CD8-positive, alpha-beta memory T cell (primary cell): ENCODE measurements at regions not wholly inside any gene's neighbourhood (a gene's known extent, or its start where the extent isn't known, plus 50 kb on each side); places are given as distances from the start of the nearest gene placed in this dataset.

ENCODE experiments used
- CTCF ChIA-PET: fragments of 350-600 bp; sonication (Branson Sonifier 250); formaldehyde crosslinking; loops from one replicate; lab custom pipeline; 2021; ENCODE audit warnings: antibody characterized with exemption; lab: Charles Lee
- POLR2A ChIA-PET: fragments of 350-600 bp; sonication (Branson Sonifier 250); formaldehyde crosslinking; loops from one replicate; lab custom pipeline; 2021; ENCODE audit warnings: antibody characterized with exemption; lab: Charles Lee
- DNase-seq, 5 donors: peaks; one replicate each; pipeline versions ENCODE4 v3.0.0 to v3.0.0-alpha.2; 2020 to 2022; ENCODE audit warnings: mixed read lengths in 1 of 5
- H3K27ac ChIP-seq: one replicate; pipeline ENCODE4 v1.7.0; 2013; ENCODE audit warnings: low read depth, mild to moderate bottlenecking, low read length, moderate library complexity
- H3K27me3 ChIP-seq: 2 replicates; pipeline ENCODE4 v1.7.0; 2013; ENCODE audit warnings: low read length, mild to moderate bottlenecking; ENCODE audit not compliant: insufficient read depth, poor library complexity, severe bottlenecking
- H3K36me3 ChIP-seq: 2 replicates; pipeline ENCODE4 v1.7.0; 2013; ENCODE audit warnings: mild to moderate bottlenecking, low read length, moderate library complexity; ENCODE audit not compliant: insufficient read depth
- H3K4me1 ChIP-seq: 2 replicates; pipeline ENCODE4 v1.7.0; 2013; ENCODE audit warnings: mild to moderate bottlenecking, low read length, moderate library complexity; ENCODE audit not compliant: insufficient read depth
- H3K4me3 ChIP-seq: 2 replicates; pipeline ENCODE4 v1.7.0; 2013; ENCODE audit warnings: mild to moderate bottlenecking, low read length
- H3K9me3 ChIP-seq: 2 replicates; pipeline ENCODE4 v1.7.0; 2013; ENCODE audit warnings: mild to moderate bottlenecking, low read length
- H3K27ac Mint-ChIP-seq, 8 donors: one replicate each; pipeline ENCODE4 v1.8.0; 2020 to 2021; ENCODE audit warnings: mixed read lengths in 8 of 8, mild to moderate bottlenecking in 6 of 8, inconsistent platforms in 3 of 8, moderate library complexity in 3 of 8
- H3K27me3 Mint-ChIP-seq, 2 donors: one replicate each; pipeline ENCODE4 v1.8.0; 2020 to 2021; ENCODE audit warnings: mixed read lengths in 2 of 2, mild to moderate bottlenecking in 1 of 2, moderate library complexity in 1 of 2
- H3K36me3 Mint-ChIP-seq, 3 donors: one replicate each; pipeline ENCODE4 v1.8.0; 2020 to 2021; ENCODE audit warnings: mixed read lengths in 3 of 3, inconsistent platforms in 1 of 3, mild to moderate bottlenecking in 1 of 3
- H3K4me1 Mint-ChIP-seq, 3 donors: one replicate each; pipeline ENCODE4 v1.8.0; 2020 to 2021; ENCODE audit warnings: mixed read lengths in 3 of 3, inconsistent platforms in 1 of 3, mild to moderate bottlenecking in 1 of 3
- H3K4me3 Mint-ChIP-seq, 7 donors: one replicate each; pipeline ENCODE4 v1.8.0; 2020 to 2021; ENCODE audit warnings: mixed read lengths in 7 of 7, mild to moderate bottlenecking in 6 of 7, moderate library complexity in 4 of 7, inconsistent platforms in 2 of 7
- H3K9me3 Mint-ChIP-seq, 5 donors: one replicate each; pipeline ENCODE4 v1.8.0; 2020 to 2022; ENCODE audit warnings: mixed read lengths in 5 of 5, mild to moderate bottlenecking in 3 of 5, moderate library complexity in 2 of 5, inconsistent platforms in 1 of 5

DNA sequence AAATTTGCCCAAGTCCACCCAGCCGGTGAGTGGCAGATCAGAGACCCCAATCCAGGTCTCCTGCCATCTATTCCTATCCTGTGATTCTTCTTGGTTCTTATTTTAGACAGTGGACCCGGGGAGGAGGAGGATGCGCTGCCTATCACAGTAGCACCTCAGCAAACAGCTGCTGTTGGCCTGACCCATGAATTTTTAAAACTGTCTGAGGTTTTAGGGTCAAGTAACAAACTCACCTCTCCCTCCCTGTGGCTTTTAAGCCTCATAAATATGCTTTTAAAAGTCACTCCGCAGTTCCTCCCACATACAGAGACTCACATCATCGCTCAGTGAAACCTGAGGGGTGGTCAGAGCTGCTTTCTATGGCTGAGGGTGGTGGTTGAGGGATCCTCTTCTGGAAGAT lies 128.6 kb downstream of the NAV1 start:
- Histone ChIP-seq H3K4me1 (no peaks in the 10 kb centered on the region), H3K27me3 (no peaks in the 10 kb centered on the region), H3K9me3 (no peaks in the 10 kb centered on the region), H3K27ac (no peak overlapping the region), H3K36me3 (no peaks in the 10 kb centered on the region), H3K4me3 (no peak overlapping the region)
- no peak for DNase-seq
- ChIA-PET CTCF (no interaction called here), POLR2A (no interaction called here)
- peaks cover 7 to 22% of the 10 kb centered on the region in 2 donors for H3K27me3 Mint-ChIP-seq
- peaks cover 0 to 3% (median 0%) of the 10 kb centered on the region in 5 donors for H3K9me3 Mint-ChIP-seq
- no peak overlapping the region for H3K4me3 Mint-ChIP-seq
- H3K4me1 Mint-ChIP-seq, result no peaks in the 10 kb centered on the region
- H3K36me3 Mint-ChIP-seq, result no peaks in the 10 kb centered on the region
- no peak overlapping the region for H3K27ac Mint-ChIP-seq

GRCh38 chr1:201670517-201670916 lies 131.6 kb downstream of the NAV1 start:
- no peak overlapping the region for H3K4me3 ChIP-seq
- CTCF ChIA-PET, result no interaction called here
- Mint-ChIP-seq H3K36me3 (no peaks in the 10 kb centered on the region), H3K9me3 (no peaks in the 10 kb centered on the region), H3K27ac (no peak overlapping the region), H3K4me1 (peaks cover 0 to 2% (median 0%) of the 10 kb centered on the region in 3 donors), H3K27me3 (peaks cover 5 to 23% of the 10 kb centered on the region in 2 donors), H3K4me3 (no peak overlapping the region)
- no peak for DNase-seq
- no peaks in the 10 kb centered on the region for H3K9me3 ChIP-seq
- H3K36me3 ChIP-seq, result no peaks in the 10 kb centered on the region
- no peak overlapping the region for H3K27ac ChIP-seq
- POLR2A ChIA-PET, result no interaction called here
- no peaks in the 10 kb centered on the region for H3K27me3 ChIP-seq
- no peaks in the 10 kb centered on the region for H3K4me1 ChIP-seq

DNA sequence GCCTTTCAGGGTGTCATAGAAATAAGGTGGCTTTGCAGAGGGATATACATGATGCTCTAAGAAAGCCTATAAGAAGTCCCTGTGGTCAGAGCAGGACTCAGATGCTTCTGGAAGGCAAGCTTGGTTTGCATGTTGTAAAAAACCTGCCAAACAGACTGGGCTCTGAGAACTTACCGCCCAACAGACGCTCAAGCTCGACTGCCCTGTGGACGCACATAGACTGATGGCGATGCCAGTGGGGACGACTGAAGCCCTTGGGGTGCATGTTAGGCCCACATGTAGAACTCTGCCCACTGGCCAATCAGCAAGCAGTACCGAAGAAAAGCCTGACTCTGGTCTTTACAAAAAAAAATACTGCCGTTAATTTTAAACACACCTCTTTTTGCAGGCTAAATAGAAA lies 133.8 kb downstream of the NAV1 start:
- H3K4me1 ChIP-seq, result no peaks in the 10 kb centered on the region
- H3K9me3 ChIP-seq, result no peaks in the 10 kb centered on the region
- H3K4me3 ChIP-seq, result no peak overlapping the region
- H3K27me3 ChIP-seq, result no peaks in the 10 kb centered on the region
- no peak overlapping the region for H3K27ac Mint-ChIP-seq
- no peaks in the 10 kb centered on the region for H3K36me3 ChIP-seq
- ChIA-PET POLR2A (no interaction called here), CTCF (no interaction called here)
- peaks cover 0 to 2% (median 0%) of the 10 kb centered on the region in 3 donors for H3K4me1 Mint-ChIP-seq
- no peaks in the 10 kb centered on the region for H3K36me3 Mint-ChIP-seq
- H3K4me3 Mint-ChIP-seq, result no peak overlapping the region
- no peak overlapping the region for H3K27ac ChIP-seq
- no peaks in the 10 kb centered on the region for H3K9me3 Mint-ChIP-seq
- DNase-seq, result no peak
- H3K27me3 Mint-ChIP-seq, result peaks cover 10 to 15% of the 10 kb centered on the region in 2 donors

DNA sequence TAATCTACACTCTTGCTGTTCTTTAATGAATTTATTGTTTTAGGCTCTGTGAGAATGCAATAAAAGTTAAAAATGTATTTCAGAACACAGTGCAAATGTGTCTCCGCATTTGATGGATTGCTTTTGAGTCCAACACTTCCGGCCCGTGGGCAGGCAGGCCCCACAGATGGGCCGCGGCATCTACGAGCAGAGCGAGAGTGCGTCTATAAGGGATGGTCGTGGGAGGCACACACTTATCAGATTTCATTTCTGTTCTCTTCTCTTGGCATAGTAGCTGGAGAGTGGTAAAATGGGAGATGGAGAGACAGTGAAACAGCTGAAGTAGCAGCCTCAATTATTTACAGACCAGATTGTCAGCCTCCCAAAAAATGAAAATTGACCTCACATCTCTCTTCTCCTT lies 134.2 kb downstream of the NAV1 start:
- peaks cover 10 to 15% of the 10 kb centered on the region in 2 donors for H3K27me3 Mint-ChIP-seq
- H3K27ac Mint-ChIP-seq, result no peak overlapping the region
- Histone ChIP-seq H3K27me3 (no peaks in the 10 kb centered on the region), H3K4me1 (no peaks in the 10 kb centered on the region), H3K4me3 (no peak overlapping the region), H3K27ac (no peak overlapping the region), H3K9me3 (no peaks in the 10 kb centered on the region), H3K36me3 (no peaks in the 10 kb centered on the region)
- no peak for DNase-seq
- no peaks in the 10 kb centered on the region for H3K9me3 Mint-ChIP-seq
- H3K4me3 Mint-ChIP-seq, result no peak overlapping the region
- H3K36me3 Mint-ChIP-seq, result no peaks in the 10 kb centered on the region
- H3K4me1 Mint-ChIP-seq, result peaks cover 0 to 2% (median 0%) of the 10 kb centered on the region in 3 donors
- CTCF ChIA-PET, result no interaction called here
- POLR2A ChIA-PET, result no interaction called here

- CTCF ChIA-PET, result no interaction called here
Observed at GRCh38 chr1:201673915-201674314, 135.0 kb downstream of the NAV1 start.

GRCh38 chr1:201675143-201675542 lies 136.2 kb downstream of the NAV1 start:
- H3K36me3 Mint-ChIP-seq, result no peaks in the 10 kb centered on the region
- Histone ChIP-seq H3K27ac (no peak overlapping the region), H3K36me3 (no peaks in the 10 kb centered on the region), H3K4me3 (no peak overlapping the region), H3K9me3 (no peaks in the 10 kb centered on the region), H3K4me1 (no peaks in the 10 kb centered on the region), H3K27me3 (no peaks in the 10 kb centered on the region)
- peaks cover 0 to 2% (median 0%) of the 10 kb centered on the region in 3 donors for H3K4me1 Mint-ChIP-seq
- ChIA-PET POLR2A (no interaction called here), CTCF (no interaction called here)
- H3K27ac Mint-ChIP-seq, result no peak overlapping the region
- H3K27me3 Mint-ChIP-seq, result peaks cover 11 to 12% of the 10 kb centered on the region in 2 donors
- DNase-seq, result no peak
- H3K9me3 Mint-ChIP-seq, result no peaks in the 10 kb centered on the region
- H3K4me3 Mint-ChIP-seq, result no peak overlapping the region

More at GRCh38 chr1:201673915-201674314, 135.0 kb downstream of the NAV1 start:
- Mint-ChIP-seq H3K4me1 (peaks cover 0 to 2% (median 0%) of the 10 kb centered on the region in 3 donors), H3K4me3 (no peak overlapping the region), H3K9me3 (no peaks in the 10 kb centered on the region), H3K36me3 (no peaks in the 10 kb centered on the region), H3K27ac (no peak overlapping the region), H3K27me3 (peaks cover 8 to 12% of the 10 kb centered on the region in 2 donors)
- no peaks in the 10 kb centered on the region for H3K36me3 ChIP-seq
- no peak for DNase-seq
- H3K9me3 ChIP-seq, result no peaks in the 10 kb centered on the region
- H3K4me3 ChIP-seq, result no peak overlapping the region
- POLR2A ChIA-PET, result no interaction called here
- no peaks in the 10 kb centered on the region for H3K4me1 ChIP-seq
- no peak overlapping the region for H3K27ac ChIP-seq
- H3K27me3 ChIP-seq, result no peaks in the 10 kb centered on the region

- Histone ChIP-seq H3K36me3 (no peaks in the 10 kb centered on the region), H3K4me3 (no peak overlapping the region), H3K4me1 (no peaks in the 10 kb centered on the region), H3K9me3 (no peaks in the 10 kb centered on the region), H3K27me3 (no peaks in the 10 kb centered on the region), H3K27ac (no peak overlapping the region)
- H3K36me3 Mint-ChIP-seq, result no peaks in the 10 kb centered on the region
- DNase-seq, result no peak
- H3K4me3 Mint-ChIP-seq, result no peak overlapping the region
- no peak overlapping the region for H3K27ac Mint-ChIP-seq
- ChIA-PET POLR2A (no interaction called here), CTCF (no interaction called here)
- no peaks in the 10 kb centered on the region for H3K9me3 Mint-ChIP-seq
- H3K4me1 Mint-ChIP-seq, result peaks cover 0 to 2% (median 0%) of the 10 kb centered on the region in 3 donors
- peaks cover 14 to 17% of the 10 kb centered on the region in 2 donors for H3K27me3 Mint-ChIP-seq
Observed at GRCh38 chr1:201676197-201676596, 137.3 kb downstream of the NAV1 start.

- H3K4me3 ChIP-seq, result no peak overlapping the region
- Mint-ChIP-seq H3K9me3 (no peaks in the 10 kb centered on the region), H3K27me3 (peaks cover 14 to 20% of the 10 kb centered on the region in 2 donors), H3K36me3 (no peaks in the 10 kb centered on the region), H3K4me1 (peaks cover 0 to 2% (median 0%) of the 10 kb centered on the region in 3 donors), H3K27ac (no peak overlapping the region), H3K4me3 (no peak overlapping the region)
- no peaks in the 10 kb centered on the region for H3K9me3 ChIP-seq
- DNase-seq, result no peak
- ChIA-PET CTCF (no interaction called here), POLR2A (no interaction called here)
- H3K4me1 ChIP-seq, result no peaks in the 10 kb centered on the region
- no peak overlapping the region for H3K27ac ChIP-seq
- H3K36me3 ChIP-seq, result no peaks in the 10 kb centered on the region
- H3K27me3 ChIP-seq, result no peaks in the 10 kb centered on the region
Observed at GRCh38 chr1:201676641-201677040, 137.7 kb downstream of the NAV1 start.
